Endothelial cell of umbilical vein (primary cell): ENCODE measurements at regions not wholly inside any gene's neighbourhood (a gene's known extent, or its start where the extent isn't known, plus 50 kb on each side); places are given as distances from the start of the nearest gene placed in this dataset.

ENCODE experiments used
- BruUV-seq: library from RNA; stranded (reverse); fragments of 400-500 nt; replicated peaks from 2 replicates; lab custom pipeline; 2021; lab: Mats Ljungman, UMichigan
- CTCF ChIA-PET: fragments of 300-600, 350-600 bp; sonication (Branson Sonifier 250); formaldehyde crosslinking; loops from one replicate; lab custom pipeline; 2021; ENCODE audit warnings: antibody characterized with exemption, inconsistent platforms; lab: Charles Lee
- POLR2A ChIA-PET: fragments of 300-600, 350-600 bp; sonication (Branson Sonifier 250); formaldehyde crosslinking; loops from one replicate; lab custom pipeline; 2021; ENCODE audit warnings: antibody characterized with exemption, inconsistent platforms; lab: Charles Lee
- DNase-seq: peaks from one replicate; pipeline ENCODE4 v3.0.0-alpha.2; 2011; ENCODE audit warnings: low read depth, low spot score
- FAIRE-seq: peaks from 2 replicates; lab custom pipeline; 2011; peaks lifted over from hg19 to GRCh38; lab: Jason Lieb, UNC
- H2AFZ ChIP-seq: 2 replicates; pipeline ENCODE4 v1.6.0; 2012; ENCODE audit warnings: low read depth, low read length, control low read depth, inconsistent platforms
- H3K27ac ChIP-seq: 2 replicates; pipeline ENCODE4 v1.5.1; 2011; ENCODE audit warnings: low read depth, mild to moderate bottlenecking, control low read depth, low read length, moderate library complexity; ENCODE audit not compliant: insufficient read depth
- H3K27me3 ChIP-seq, 2 experiments: 2 replicates each; pipeline versions ENCODE4 v1.6.0 to v1.6.1; 2011; ENCODE audit warnings: low read length in 2 of 2, mixed read lengths in 1 of 2; ENCODE audit not compliant: control insufficient read depth in 2 of 2, insufficient read depth in 2 of 2
- H3K36me3 ChIP-seq, 2 experiments: 2 replicates in 1 of 2; 3 replicates in 1 of 2; pipeline ENCODE4 v1.5.1; 2011; ENCODE audit warnings: low read length in 2 of 2, mild to moderate bottlenecking in 1 of 2, moderate library complexity in 1 of 2; ENCODE audit not compliant: control insufficient read depth in 2 of 2, insufficient read depth in 2 of 2; ENCODE audit errors: extremely low read depth in 1 of 2
- H3K4me1 ChIP-seq: 3 replicates; pipeline ENCODE4 v1.5.1; 2011; ENCODE audit warnings: mild to moderate bottlenecking, low read length; ENCODE audit not compliant: control insufficient read depth, insufficient read depth; ENCODE audit errors: extremely low read depth
- H3K4me2 ChIP-seq: 2 replicates; pipeline ENCODE4 v1.6.1; 2011; ENCODE audit warnings: low read length, control low read depth, mixed read lengths; ENCODE audit not compliant: insufficient read depth
- H3K4me3 ChIP-seq, 3 experiments: fragments of 200-600 bp in 1 of 3; sonication (generic), shearing (Covaris generic) in 1 of 3; replicated peaks in 1 of 3; 2 replicates each; pipeline ENCODE4 v1.5.1; 2011 to 2016; ENCODE audit warnings: control low read depth in 3 of 3, low read length in 3 of 3, mild to moderate bottlenecking in 2 of 3, inconsistent platforms in 1 of 3, low read depth in 1 of 3, moderate library complexity in 1 of 3; ENCODE audit not compliant: insufficient read depth in 1 of 3
- H3K79me2 ChIP-seq: 2 replicates; pipeline ENCODE4 v1.6.0; 2012; ENCODE audit warnings: low read length, inconsistent platforms; ENCODE audit not compliant: control insufficient read depth, insufficient read depth
- H3K9ac ChIP-seq: replicated peaks from 2 replicates; pipeline ENCODE3; 2011; ENCODE audit warnings: low read length, control low read depth; ENCODE audit not compliant: insufficient read depth; ENCODE audit errors: extremely low read depth
- H3K9me1 ChIP-seq: replicated peaks from 3 replicates; pipeline ENCODE4 v1.6.0; 2011; ENCODE audit warnings: mild to moderate bottlenecking, low read length; ENCODE audit not compliant: control insufficient read depth, insufficient read depth; ENCODE audit errors: extremely low read depth
- H3K9me3 ChIP-seq: replicated peaks from 2 replicates; pipeline ENCODE4 v1.5.1; 2012; ENCODE audit warnings: low read length, inconsistent platforms; ENCODE audit not compliant: control insufficient read depth, insufficient read depth
- H4K20me1 ChIP-seq: replicated peaks from 2 replicates; pipeline ENCODE3; 2011; ENCODE audit warnings: mild to moderate bottlenecking, low read length; ENCODE audit not compliant: control insufficient read depth, insufficient read depth; ENCODE audit errors: extremely low read depth
- EZH2 ChIP-seq: IDR thresholded peaks from 2 replicates; pipeline ENCODE4 v1.6.1; 2012; ENCODE audit warnings: borderline replicate concordance, low read depth, mild to moderate bottlenecking, moderate library complexity, low read length, inconsistent platforms; ENCODE audit not compliant: severe bottlenecking
- FOS ChIP-seq: IDR thresholded peaks from 2 replicates; pipeline ENCODE4 v1.6.1; 2011; ENCODE audit warnings: mild to moderate bottlenecking, low read length, moderate library complexity, borderline replicate concordance; ENCODE audit not compliant: insufficient read depth
- GATA2 ChIP-seq: IDR thresholded peaks from 2 replicates; pipeline ENCODE4 v1.7.0; 2011; ENCODE audit warnings: low read depth, mild to moderate bottlenecking, moderate library complexity, mixed read lengths, low read length; ENCODE audit not compliant: insufficient read length, insufficient read depth
- JUN ChIP-seq: IDR thresholded peaks from 2 replicates; pipeline ENCODE4 v1.6.1; 2011; ENCODE audit warnings: borderline replicate concordance, low read depth; ENCODE audit not compliant: insufficient read length, insufficient read depth
- MYC ChIP-seq: IDR thresholded peaks from one replicate; pipeline ENCODE4 v1.6.1; 2011; ENCODE audit warnings: mild to moderate bottlenecking, low read depth, low read length
- POLR2A ChIP-seq: IDR thresholded peaks from 2 replicates; pipeline ENCODE4 v1.6.1; 2012; ENCODE audit warnings: low read depth, mild to moderate bottlenecking, control low read depth, low read length
- POLR2AphosphoS5 ChIP-seq: IDR thresholded peaks from 2 replicates; pipeline ENCODE4 v1.6.1; 2012; ENCODE audit warnings: low read depth, mild to moderate bottlenecking, control low read depth, low read length, moderate library complexity; ENCODE audit not compliant: insufficient read depth
- dilution Hi-C: fragments of 300-500 bp; cut with MboI; formaldehyde crosslinking; loops from one replicate; pipeline ENCODE4 v1.15.0; 2019; ENCODE audit warnings: low sequenced_read_pairs; ENCODE audit not compliant: extremely low pct_ligation_motif_present
- intact Hi-C: fragments of 100-400 bp; cut with micrococcal nuclease; formaldehyde crosslinking; loops from one replicate; pipeline ENCODE4 v1.10.0; 2022
- TF ChIP-seq, protein P1 (sequence below), 2 donors: IDR thresholded peaks; 1 replicate in 1 of 2; 2 replicates in 1 of 2; pipeline ENCODE4 v1.5.1; 2011; ENCODE audit warnings: low read length in 2 of 2, mild to moderate bottlenecking in 2 of 2, moderate library complexity in 2 of 2, control low read depth in 1 of 2, inconsistent platforms in 1 of 2, low read depth in 1 of 2; ENCODE audit not compliant: insufficient read depth in 1 of 2; ENCODE audit errors: extremely low read depth in 1 of 2
- TF ChIP-seq, protein P2 (sequence below): IDR thresholded peaks from 2 replicates; pipeline ENCODE4 v1.6.1; 2011; ENCODE audit not compliant: insufficient read depth, insufficient read length

DNA sequence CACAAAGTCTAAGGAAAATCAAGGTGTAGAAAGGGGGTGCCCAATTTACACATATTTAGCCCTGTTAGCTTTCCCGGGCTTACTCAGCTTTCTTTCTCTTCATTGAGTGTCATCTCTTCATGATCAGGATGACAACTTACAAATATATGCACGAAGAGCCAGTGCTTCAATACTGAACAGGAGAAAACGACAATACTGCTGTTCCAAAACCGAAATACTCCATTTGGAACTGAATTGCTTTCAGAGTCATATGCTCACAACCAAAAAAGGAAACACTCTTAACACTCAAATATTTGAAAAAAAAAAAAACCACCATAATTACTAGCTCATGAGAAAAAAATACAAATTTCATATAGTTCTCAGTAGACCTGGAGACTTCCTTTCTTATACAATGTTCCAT lies 272.1 kb upstream of the DUSP10 start:
- Histone ChIP-seq H3K4me3 (no peak overlapping the region), H3K4me1 (no peaks in the 10 kb centered on the region), H3K9ac (no peak overlapping the region), H3K79me2 (no peaks in the 10 kb centered on the region), H3K27me3 (no peaks in the 10 kb centered on the region), H3K9me1 (no peaks in the 10 kb centered on the region), H3K27ac (no peak overlapping the region), H2AFZ (no peak overlapping the region), H3K4me2 (no peak overlapping the region), H3K36me3 (no peaks in the 10 kb centered on the region), H3K9me3 (no peaks in the 10 kb centered on the region), H4K20me1 (no peaks in the 10 kb centered on the region)
- no peak for DNase-seq
- BruUV-seq, result no TSS peak
- TF ChIP-seq FOS, result no peak
- dilution Hi-C loops, result no loop called here
- intact Hi-C loops, result no loop called here
- CTCF ChIA-PET, result no interaction called here
- no peak for FAIRE-seq
- POLR2A ChIA-PET, result no interaction called here

DNA sequence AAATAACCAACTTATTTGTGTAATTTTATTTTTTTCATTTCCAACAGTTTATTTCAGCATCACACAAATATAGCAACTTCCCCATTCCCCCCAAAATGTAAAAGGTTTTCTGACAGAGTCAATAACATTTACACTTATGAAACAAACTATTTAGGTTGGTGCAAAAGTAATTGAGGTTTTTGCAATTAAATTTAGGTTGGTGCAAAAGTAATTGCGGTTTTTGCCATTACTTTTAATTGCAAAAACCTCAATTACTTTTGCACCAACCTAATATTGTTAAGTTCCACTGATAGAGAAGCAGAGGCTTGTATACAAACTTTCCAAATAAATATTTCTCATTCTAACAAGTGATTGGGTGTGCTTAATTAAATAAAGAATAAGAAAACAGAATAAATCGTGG lies 270.9 kb upstream of the DUSP10 start:
- ChIA-PET POLR2A (no interaction called here), CTCF (no interaction called here)
- BruUV-seq, result no TSS peak
- Histone ChIP-seq H3K4me1 (no peaks in the 10 kb centered on the region), H3K4me3 (no peak overlapping the region), H3K9ac (no peak overlapping the region), H3K36me3 (no peaks in the 10 kb centered on the region), H4K20me1 (no peaks in the 10 kb centered on the region), H3K9me1 (no peaks in the 10 kb centered on the region), H3K9me3 (no peaks in the 10 kb centered on the region), H3K27ac (no peak overlapping the region), H3K79me2 (no peaks in the 10 kb centered on the region), H3K4me2 (no peak overlapping the region), H3K27me3 (no peaks in the 10 kb centered on the region), H2AFZ (no peak overlapping the region)
- TF ChIP-seq POLR2A (no peak), EZH2 (no peak), JUN (no peak), MYC (no peak), POLR2AphosphoS5 (no peak), GATA2 (no peak), FOS (no peak)
- TF ChIP-seq, protein P1, sequence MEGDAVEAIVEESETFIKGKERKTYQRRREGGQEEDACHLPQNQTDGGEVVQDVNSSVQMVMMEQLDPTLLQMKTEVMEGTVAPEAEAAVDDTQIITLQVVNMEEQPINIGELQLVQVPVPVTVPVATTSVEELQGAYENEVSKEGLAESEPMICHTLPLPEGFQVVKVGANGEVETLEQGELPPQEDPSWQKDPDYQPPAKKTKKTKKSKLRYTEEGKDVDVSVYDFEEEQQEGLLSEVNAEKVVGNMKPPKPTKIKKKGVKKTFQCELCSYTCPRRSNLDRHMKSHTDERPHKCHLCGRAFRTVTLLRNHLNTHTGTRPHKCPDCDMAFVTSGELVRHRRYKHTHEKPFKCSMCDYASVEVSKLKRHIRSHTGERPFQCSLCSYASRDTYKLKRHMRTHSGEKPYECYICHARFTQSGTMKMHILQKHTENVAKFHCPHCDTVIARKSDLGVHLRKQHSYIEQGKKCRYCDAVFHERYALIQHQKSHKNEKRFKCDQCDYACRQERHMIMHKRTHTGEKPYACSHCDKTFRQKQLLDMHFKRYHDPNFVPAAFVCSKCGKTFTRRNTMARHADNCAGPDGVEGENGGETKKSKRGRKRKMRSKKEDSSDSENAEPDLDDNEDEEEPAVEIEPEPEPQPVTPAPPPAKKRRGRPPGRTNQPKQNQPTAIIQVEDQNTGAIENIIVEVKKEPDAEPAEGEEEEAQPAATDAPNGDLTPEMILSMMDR (IDR thresholded peaks at IDR 0.05; ENCODE audit: extremely low read depth in 1 of 2, insufficient read depth in 1 of 2, low read depth in 1 of 2, low read length in 2 of 2), result no peak
- TF ChIP-seq, protein P2, sequence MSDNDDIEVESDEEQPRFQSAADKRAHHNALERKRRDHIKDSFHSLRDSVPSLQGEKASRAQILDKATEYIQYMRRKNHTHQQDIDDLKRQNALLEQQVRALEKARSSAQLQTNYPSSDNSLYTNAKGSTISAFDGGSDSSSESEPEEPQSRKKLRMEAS, result no peak
- intact Hi-C loops, result no loop called here
- dilution Hi-C loops, result no loop called here
- DNase-seq (no peak), FAIRE-seq (no peak)
